HCT116 (cell line): ENCODE measurements at regions not wholly inside any gene's neighbourhood (a gene's known extent, or its start where the extent isn't known, plus 50 kb on each side); places are given as distances from the start of the nearest gene placed in this dataset.

Experiments used
- ATAC-seq: fragments of 200-7000 bp; cut with Tn5 transposase; 2 replicates; pipeline ENCODE4 v1.9.1; 2020; ENCODE audit warnings: mild to moderate bottlenecking, moderate library complexity
- BruUV-seq: library from RNA; stranded (reverse); fragments of 400-500 nt; replicated peaks from 2 replicates; lab custom pipeline; 2021; lab: Mats Ljungman, UMichigan
- CTCF ChIA-PET: fragments of 300-600 bp; sonication (Branson Sonifier 250); formaldehyde crosslinking; loops from one replicate; lab custom pipeline; 2021; ENCODE audit warnings: antibody characterized with exemption; lab: Charles Lee
- POLR2A ChIA-PET: fragments of 300-600, 350-600 bp; sonication (Branson Sonifier 250); formaldehyde crosslinking; loops from one replicate; lab custom pipeline; 2021; ENCODE audit warnings: antibody characterized with exemption; lab: Charles Lee
- RAD21 ChIA-PET, 2 experiments: fragments of 300-600 bp; sonication (Branson Sonifier 250); formaldehyde crosslinking; loops; one replicate each; lab custom pipeline; 2023; ENCODE audit warnings: low total read pairs in 2 of 2; ENCODE audit not compliant: uncharacterized antibody in 2 of 2, unreplicated experiment in 2 of 2, low non-redundant PET in 1 of 2; lab: Charles Lee
- DNase-seq: peaks from one replicate; pipeline ENCODE4 v3.0.0-alpha.2; 2010; ENCODE audit warnings: low read depth, low spot score
- H2AFZ ChIP-seq: fragments of 200-600 bp; shearing (Covaris generic), sonication (generic); 2 replicates; pipeline ENCODE4 v1.6.1; 2017; ENCODE audit warnings: low read depth, mixed run types, mixed read lengths, antibody characterized with exemption, low read length; ENCODE audit not compliant: poor library complexity, severe bottlenecking
- H3K27ac ChIP-seq: 2 replicates; pipeline ENCODE4 v1.5.1; 2012; ENCODE audit warnings: low read depth, low read length
- H3K27me3 ChIP-seq: fragments of 200-600 bp; sonication (generic); 2 replicates; pipeline ENCODE4 v1.6.1; 2016; ENCODE audit warnings: mixed run types, low read length, mixed read lengths; ENCODE audit not compliant: insufficient read depth
- H3K36me3 ChIP-seq, 2 experiments: fragments of 200-500 bp in 1 of 2; fragments of 200-600 bp in 1 of 2; sonication (Bioruptor generic) in 1 of 2; sonication (generic) in 1 of 2; 2 replicates each; pipeline versions ENCODE4 v1.5.1 to v1.6.1; 2014 to 2016; ENCODE audit warnings: low read length in 2 of 2, inconsistent platforms in 1 of 2, mixed read lengths in 1 of 2, mixed run types in 1 of 2; ENCODE audit not compliant: insufficient read depth in 2 of 2, control insufficient read depth in 1 of 2
- H3K4me1 ChIP-seq, 2 experiments: fragments of 200-600 bp in 1 of 2; sonication (generic) in 1 of 2; 2 replicates each; pipeline versions ENCODE4 v1.5.1 to v1.6.1; 2012 to 2017; ENCODE audit warnings: low read length in 2 of 2, inconsistent platforms in 1 of 2, mild to moderate bottlenecking in 1 of 2, mixed read lengths in 1 of 2, mixed run types in 1 of 2, moderate library complexity in 1 of 2; ENCODE audit not compliant: insufficient read depth in 2 of 2, control insufficient read depth in 1 of 2
- H3K4me2 ChIP-seq: fragments of 200-600 bp; sonication (generic); 2 replicates; pipeline ENCODE4 v1.6.1; 2017; ENCODE audit warnings: mixed run types, low read length, mixed read lengths
- H3K4me3 ChIP-seq, 2 experiments: fragments of 200-600 bp in 1 of 2; sonication (generic) in 1 of 2; replicated peaks in 1 of 2; 2 replicates each; pipeline ENCODE4 v1.5.1; 2011 to 2016; ENCODE audit warnings: low read length in 2 of 2, control low read depth in 1 of 2, low read depth in 1 of 2, mild to moderate bottlenecking in 1 of 2, mixed read lengths in 1 of 2, mixed run types in 1 of 2
- H3K79me2 ChIP-seq: fragments of 200-600 bp; sonication (generic); 2 replicates; pipeline ENCODE4 v1.6.1; 2017; ENCODE audit warnings: mild to moderate bottlenecking, mixed run types, low read length, moderate library complexity, mixed read lengths; ENCODE audit not compliant: insufficient read depth
- H3K9ac ChIP-seq: fragments of 200-600 bp; sonication (generic); 2 replicates; pipeline ENCODE4 v1.6.1; 2016; ENCODE audit warnings: low read length, mixed read lengths
- H3K9me2 ChIP-seq: fragments of 200-600 bp; sonication (generic), shearing (Covaris generic); 2 replicates; pipeline ENCODE4 v1.6.1; 2017; ENCODE audit warnings: mixed run types, mild to moderate bottlenecking, moderate library complexity; ENCODE audit not compliant: insufficient read depth
- H3K9me3 ChIP-seq, 2 experiments: fragments of 200-500 bp in 1 of 2; fragments of 200-600 bp in 1 of 2; sonication (Bioruptor generic) in 1 of 2; sonication (generic) in 1 of 2; 2 replicates each; pipeline ENCODE4 v1.6.1; 2014 to 2017; ENCODE audit warnings: low read length in 2 of 2, mixed read lengths in 2 of 2, inconsistent platforms in 1 of 2, low read depth in 1 of 2, mild to moderate bottlenecking in 1 of 2, mixed run types in 1 of 2, moderate library complexity in 1 of 2; ENCODE audit not compliant: control insufficient read depth in 1 of 2, insufficient read depth in 1 of 2
- H4K20me1 ChIP-seq: fragments of 200-600 bp; sonication (generic), shearing (Covaris generic); 2 replicates; pipeline ENCODE4 v1.6.1; 2017; ENCODE audit warnings: mixed run types, mild to moderate bottlenecking, moderate library complexity; ENCODE audit not compliant: insufficient read depth
- CBX3 ChIP-seq: IDR thresholded peaks from 2 replicates; pipeline ENCODE4 v1.6.1; 2012; ENCODE audit warnings: low read depth
- CEBPB ChIP-seq: IDR thresholded peaks from 2 replicates; pipeline ENCODE4 v1.6.1; 2012; ENCODE audit warnings: low read depth
- EGR1 ChIP-seq: IDR thresholded peaks from 2 replicates; pipeline ENCODE4 v1.6.1; 2012; ENCODE audit warnings: low read depth
- ELF1 ChIP-seq: IDR thresholded peaks from 2 replicates; pipeline ENCODE4 v1.6.1; 2012; ENCODE audit warnings: low read depth, borderline replicate concordance
- EZH2 ChIP-seq: fragments of 200-600 bp; sonication (generic); IDR thresholded peaks from 2 replicates; pipeline ENCODE4 v1.6.1; 2017; ENCODE audit warnings: antibody characterized with exemption, mixed run types
- EZH2phosphoT487 ChIP-seq: fragments of 200-600 bp; IDR thresholded peaks from 2 replicates; pipeline ENCODE4 v1.6.1; 2018; ENCODE audit warnings: antibody characterized with exemption, borderline replicate concordance
- FOSL1 ChIP-seq: IDR thresholded peaks from 2 replicates; pipeline ENCODE4 v1.6.1; 2012; ENCODE audit warnings: low read depth
- JUND ChIP-seq: IDR thresholded peaks from 2 replicates; pipeline ENCODE4 v1.6.1; 2012
- MAX ChIP-seq: IDR thresholded peaks from 2 replicates; pipeline ENCODE4 v1.6.1; 2012
- POLR2A ChIP-seq: IDR thresholded peaks from 2 replicates; pipeline ENCODE4 v1.7.0; 2011; ENCODE audit warnings: borderline replicate concordance; ENCODE audit not compliant: insufficient read depth, insufficient read length; ENCODE audit errors: extremely low read depth
- POLR2AphosphoS5 ChIP-seq: IDR thresholded peaks from 2 replicates; pipeline ENCODE4 v1.6.1; 2011; ENCODE audit warnings: mild to moderate bottlenecking, low read depth, low read length, moderate library complexity
- SIN3A ChIP-seq: IDR thresholded peaks from 2 replicates; pipeline ENCODE4 v1.6.1; 2012; ENCODE audit warnings: low read depth
- SP1 ChIP-seq: IDR thresholded peaks from 2 replicates; pipeline ENCODE4 v1.6.1; 2012; ENCODE audit warnings: low read depth
- SRF ChIP-seq: IDR thresholded peaks from 2 replicates; pipeline ENCODE4 v1.6.1; 2012; ENCODE audit warnings: low read depth
- TCF7L2 ChIP-seq: IDR thresholded peaks from 2 replicates; pipeline ENCODE4 v1.7.0; 2011; ENCODE audit warnings: borderline replicate concordance, inconsistent platforms; ENCODE audit not compliant: insufficient read depth, insufficient read length; ENCODE audit errors: extremely low read depth
- ZBTB33 ChIP-seq: IDR thresholded peaks from 2 replicates; pipeline ENCODE4 v1.6.1; 2011; ENCODE audit warnings: mild to moderate bottlenecking, low read length, moderate library complexity; ENCODE audit not compliant: insufficient replicate concordance; ENCODE audit errors: extremely low read depth
- ZFX ChIP-seq: fragments of 450-650 bp; IDR thresholded peaks from 2 replicates; pipeline ENCODE4 v1.6.1; 2017
- intact Hi-C: fragments of 100-400 bp; cut with micrococcal nuclease; formaldehyde crosslinking; loops from 2 replicates; pipeline ENCODE4 v1.10.0; 2022
- TF ChIP-seq, protein P1 (sequence below), 3 experiments: fragments of 200-600 bp in 1 of 3; sonication (generic) in 1 of 3; IDR thresholded peaks in 2 of 3; conservative IDR thresholded peaks in 1 of 3; 2 replicates each; pipeline ENCODE4 v1.5.1; 2012 to 2017; ENCODE audit warnings: low read depth in 2 of 3, low read length in 2 of 3, antibody characterized with exemption in 1 of 3, borderline replicate concordance in 1 of 3, control low read depth in 1 of 3, mild to moderate bottlenecking in 1 of 3, mixed read lengths in 1 of 3, mixed run types in 1 of 3, moderate library complexity in 1 of 3; ENCODE audit not compliant: insufficient read depth in 1 of 3

DNA sequence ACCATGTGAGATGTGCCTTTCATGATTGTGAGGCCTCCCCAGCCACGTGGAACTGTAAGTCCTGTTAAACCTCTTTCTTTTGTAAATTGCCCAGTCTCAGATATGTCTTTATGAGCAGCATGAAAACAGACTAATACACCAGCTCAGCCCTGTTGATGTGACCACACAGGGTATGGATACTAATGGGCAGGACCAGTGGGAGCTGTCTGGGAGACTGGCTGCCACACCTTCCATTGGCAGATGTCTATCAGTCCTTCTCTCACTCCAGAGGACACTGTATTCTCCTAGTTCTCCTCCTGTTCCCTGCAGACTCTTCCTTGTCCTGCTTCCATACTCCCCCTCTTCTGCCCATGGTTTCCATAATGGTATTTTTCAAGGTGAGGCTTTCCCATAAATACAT lies 104.4 kb downstream of the PRLHR start:
- TF ChIP-seq ELF1 (no peak), SIN3A (no peak), POLR2AphosphoS5 (no peak), ZBTB33 (no peak), JUND (no peak), CBX3 (no peak), SP1 (no peak), MAX (no peak), EGR1 (no peak), SRF (no peak), POLR2A (no peak), FOSL1 (no peak), TCF7L2 (no peak), EZH2phosphoT487 (no peak), ZFX (no peak), CEBPB (no peak), EZH2 (no peak)
- TF ChIP-seq, protein P1, sequence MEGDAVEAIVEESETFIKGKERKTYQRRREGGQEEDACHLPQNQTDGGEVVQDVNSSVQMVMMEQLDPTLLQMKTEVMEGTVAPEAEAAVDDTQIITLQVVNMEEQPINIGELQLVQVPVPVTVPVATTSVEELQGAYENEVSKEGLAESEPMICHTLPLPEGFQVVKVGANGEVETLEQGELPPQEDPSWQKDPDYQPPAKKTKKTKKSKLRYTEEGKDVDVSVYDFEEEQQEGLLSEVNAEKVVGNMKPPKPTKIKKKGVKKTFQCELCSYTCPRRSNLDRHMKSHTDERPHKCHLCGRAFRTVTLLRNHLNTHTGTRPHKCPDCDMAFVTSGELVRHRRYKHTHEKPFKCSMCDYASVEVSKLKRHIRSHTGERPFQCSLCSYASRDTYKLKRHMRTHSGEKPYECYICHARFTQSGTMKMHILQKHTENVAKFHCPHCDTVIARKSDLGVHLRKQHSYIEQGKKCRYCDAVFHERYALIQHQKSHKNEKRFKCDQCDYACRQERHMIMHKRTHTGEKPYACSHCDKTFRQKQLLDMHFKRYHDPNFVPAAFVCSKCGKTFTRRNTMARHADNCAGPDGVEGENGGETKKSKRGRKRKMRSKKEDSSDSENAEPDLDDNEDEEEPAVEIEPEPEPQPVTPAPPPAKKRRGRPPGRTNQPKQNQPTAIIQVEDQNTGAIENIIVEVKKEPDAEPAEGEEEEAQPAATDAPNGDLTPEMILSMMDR (IDR thresholded peaks at IDR 0.05 in 2 of 3, conservative IDR thresholded peaks at IDR 0.05 in 1 of 3; ENCODE audit: borderline replicate concordance in 1 of 3, insufficient read depth in 1 of 3, low read depth in 2 of 3, low read length in 2 of 3), result no peak
- CTCF ChIA-PET, result no interaction called here
- ATAC-seq, result no peak
- peaks cover 0 to 5% of the 10 kb centered on the region in 2 experiments; a peak in 1 of 4 replicates for H3K9me3 ChIP-seq
- no peak overlapping the region for H3K4me2 ChIP-seq
- no peak for DNase-seq
- H3K9me2 ChIP-seq, result no peaks in the 10 kb centered on the region
- no peak overlapping the region for H3K9ac ChIP-seq
- RAD21 ChIA-PET, result no interaction called here
- no peaks in the 10 kb centered on the region for H3K27me3 ChIP-seq
- POLR2A ChIA-PET, result no interaction called here
- BruUV-seq, result no TSS peak
- no peaks in the 10 kb centered on the region for H3K4me1 ChIP-seq
- no peaks in the 10 kb centered on the region for H3K79me2 ChIP-seq
- H4K20me1 ChIP-seq, result no peaks in the 10 kb centered on the region
- intact Hi-C loops, result no loop called here
- no peak overlapping the region for H3K4me3 ChIP-seq
- H3K27ac ChIP-seq, result no peak overlapping the region
- no peaks in the 10 kb centered on the region for H3K36me3 ChIP-seq
- no peak overlapping the region for H2AFZ ChIP-seq
